Hepatocyte (in vitro differentiated cells): ENCODE measurements at regions not wholly inside any gene's neighbourhood (a gene's known extent, or its start where the extent isn't known, plus 50 kb on each side); places are given as distances from the start of the nearest gene placed in this dataset.

ENCODE experiments used
- CTCF ChIP-seq: fragments of 200-600 bp; sonication (generic); IDR thresholded peaks from 2 replicates; pipeline ENCODE4 v1.5.1; 2016; ENCODE audit warnings: antibody characterized with exemption, mild to moderate bottlenecking; ENCODE audit not compliant: poor library complexity
- EZH2 ChIP-seq: fragments of 200-600 bp; sonication (generic); IDR thresholded peaks from 2 replicates; pipeline ENCODE4 v1.6.1; 2016; ENCODE audit warnings: antibody characterized with exemption, mild to moderate bottlenecking, borderline replicate concordance
- EZH2phosphoT487 ChIP-seq: fragments of 200-600 bp; sonication (generic); IDR thresholded peaks from one replicate; pipeline ENCODE4 v1.6.1; 2018; ENCODE audit warnings: antibody characterized with exemption, mild to moderate bottlenecking, low read depth, moderate library complexity; ENCODE audit not compliant: unreplicated experiment, severe bottlenecking

DNA sequence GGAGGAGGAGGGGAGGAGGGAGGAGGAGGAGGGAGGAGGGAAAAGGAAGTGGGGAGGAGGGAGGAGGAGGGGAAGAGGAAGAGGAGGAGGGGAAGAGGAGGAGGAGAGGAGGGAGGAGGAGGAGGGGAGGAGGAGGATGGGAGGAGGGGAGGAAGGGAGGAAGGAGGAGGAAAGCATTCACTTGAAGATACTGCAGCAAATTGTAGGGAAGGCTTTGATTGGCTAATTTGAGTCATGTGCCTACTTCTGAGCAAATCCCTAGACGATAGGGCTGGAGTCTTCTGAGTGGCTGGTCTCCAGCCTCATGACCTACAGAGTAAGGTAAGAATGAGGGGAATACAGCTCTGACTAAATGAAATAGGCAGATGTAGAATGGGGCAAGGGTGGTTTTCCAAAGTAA, 783.2 kb upstream of the RBFOX1 start:
- TF ChIP-seq CTCF = no peak
- no peak for TF ChIP-seq EZH2
- no peak for TF ChIP-seq EZH2phosphoT487
